ENCODE measurements at regions not wholly inside any gene's neighbourhood (a gene's known extent, or its start where the extent isn't known, plus 50 kb on each side); places are given as distances from the start of the nearest gene placed in this dataset.
"Not testable (repeated sequence)": the region's sequence is repeated elsewhere in the genome, so short reads cannot be mapped to it uniquely, and the experiment has no call there.

GRCh38 chr15:30470601-30471365, 56.7 kb upstream of the GOLGA8R start:
- DNase-seq (ENCODE audit: low read depth) = peak; percentile 28

- not testable (repeated sequence) for DNase-seq (ENCODE audit: low read depth)
Observed at GRCh38 chr15:30471366-30471749, 57.3 kb upstream of the GOLGA8R start.

GRCh38 chr15:30471817-30472551, 57.9 kb upstream of the GOLGA8R start:
- DNase-seq (ENCODE audit: low read depth) = not testable (repeated sequence)

GRCh38 chr15:30484887-30485286, 67.0 kb upstream of the GOLGA8Q start:
- not testable (repeated sequence) for DNase-seq (ENCODE audit: low read depth)

GRCh38 chr15:30489237-30489636, 62.6 kb upstream of the GOLGA8Q start:
- DNase-seq (ENCODE audit: low read depth) = not testable (repeated sequence)

- DNase-seq (ENCODE audit: low read depth) = not testable (repeated sequence)
Observed at GRCh38 chr15:30490334-30490733, 61.5 kb upstream of the GOLGA8Q start.

- not testable (repeated sequence) for DNase-seq (ENCODE audit: low read depth)
Observed at GRCh38 chr15:30493947-30494346, 57.9 kb upstream of the GOLGA8Q start.

GRCh38 chr15:30497275-30497674, 54.6 kb upstream of the GOLGA8Q start:
- DNase-seq (ENCODE audit: low read depth) = not testable (repeated sequence)

- not testable (repeated sequence) for DNase-seq (ENCODE audit: low read depth)
Observed at GRCh38 chr15:30499233-30499632, 52.6 kb upstream of the GOLGA8Q start.

- DNase-seq (ENCODE audit: low read depth) = not testable (repeated sequence)
Observed at GRCh38 chr15:30500511-30500910, 51.3 kb upstream of the GOLGA8Q start.

All from T follicular helper cell (primary cell).